Urothelium cell line (cell line): ENCODE measurements at regions not wholly inside any gene's neighbourhood (a gene's known extent, or its start where the extent isn't known, plus 50 kb on each side); places are given as distances from the start of the nearest gene placed in this dataset.

Source experiments
- DNase-seq: peaks from one replicate; pipeline ENCODE4 v3.0.0; 2011; ENCODE audit warnings: low spot score, mixed read lengths
- FAIRE-seq: peaks from 2 replicates; lab custom pipeline; 2011; peaks lifted over from hg19 to GRCh38; lab: Jason Lieb, UNC

GRCh38 chr17:13243585-13243984 is 225.8 kb upstream of the ELAC2 start:
- no peak for FAIRE-seq
- DNase-seq = no peak

DNA sequence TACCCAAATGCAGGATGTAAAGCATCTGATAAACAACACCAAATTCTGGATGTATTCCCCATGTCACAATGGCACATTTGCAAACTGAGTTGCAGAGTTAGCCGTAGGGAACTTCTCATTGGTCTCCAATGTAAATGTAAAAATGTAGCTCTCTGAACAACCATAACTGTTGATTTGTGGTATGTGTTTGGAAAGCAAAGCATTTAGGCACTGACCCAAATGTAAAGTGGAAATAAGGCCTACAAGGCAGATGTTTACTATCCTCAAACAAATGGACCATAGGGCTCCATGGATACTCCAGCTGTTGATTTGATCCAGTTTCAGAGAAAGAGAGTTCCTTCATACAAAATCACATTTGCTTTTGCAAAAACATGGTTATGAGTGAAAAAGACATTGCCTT is 223.0 kb upstream of the ELAC2 start:
- FAIRE-seq (no peak), DNase-seq (no peak)

DNA sequence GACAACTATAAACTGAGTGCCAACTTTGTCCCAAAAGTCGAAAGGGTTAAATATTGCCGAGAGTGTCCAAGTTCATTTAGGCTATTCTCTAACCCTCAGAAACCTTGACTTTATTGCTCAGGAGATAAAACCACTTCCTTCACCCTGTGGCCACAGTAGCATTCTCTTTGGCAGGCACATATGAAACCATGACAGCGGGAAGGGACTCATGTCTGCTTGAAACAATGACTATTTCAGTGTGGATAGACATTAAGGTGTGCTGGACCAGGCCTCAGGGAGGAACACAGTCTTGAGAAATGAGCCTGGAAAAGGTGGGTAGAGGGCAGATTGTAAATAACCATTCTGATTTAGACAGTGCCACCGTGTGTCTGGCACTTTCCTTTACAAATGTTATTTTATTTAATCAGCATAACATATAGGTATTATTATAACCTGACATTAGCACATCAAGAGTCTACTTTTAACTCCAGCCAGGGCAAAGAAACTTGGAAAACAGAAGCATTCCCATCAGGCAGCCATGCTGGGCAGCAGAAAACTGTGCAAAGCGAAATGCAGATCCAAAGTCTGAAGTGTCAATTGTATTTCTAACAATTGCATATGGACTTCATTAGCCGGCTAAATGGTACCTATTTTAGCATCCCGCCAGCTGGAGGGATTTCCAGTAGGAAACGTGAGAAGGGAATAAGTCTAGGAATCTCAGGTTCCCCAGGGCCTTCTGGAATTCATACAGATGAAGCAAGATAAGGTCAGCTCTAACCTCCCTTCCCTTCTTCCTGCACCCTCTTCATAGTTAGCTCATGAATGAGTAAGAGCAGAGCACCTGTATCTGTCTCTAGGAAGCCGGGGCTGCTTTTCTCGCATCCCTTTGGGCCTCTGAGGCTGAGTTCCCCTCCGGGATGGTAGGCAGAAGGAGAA is 212.8 kb upstream of the ELAC2 start:
- FAIRE-seq (no peak), DNase-seq (peak; percentile 3)

GRCh38 chr17:13228225-13228624 is 210.4 kb upstream of the ELAC2 start:
- DNase-seq (no peak), FAIRE-seq (no peak)

DNA sequence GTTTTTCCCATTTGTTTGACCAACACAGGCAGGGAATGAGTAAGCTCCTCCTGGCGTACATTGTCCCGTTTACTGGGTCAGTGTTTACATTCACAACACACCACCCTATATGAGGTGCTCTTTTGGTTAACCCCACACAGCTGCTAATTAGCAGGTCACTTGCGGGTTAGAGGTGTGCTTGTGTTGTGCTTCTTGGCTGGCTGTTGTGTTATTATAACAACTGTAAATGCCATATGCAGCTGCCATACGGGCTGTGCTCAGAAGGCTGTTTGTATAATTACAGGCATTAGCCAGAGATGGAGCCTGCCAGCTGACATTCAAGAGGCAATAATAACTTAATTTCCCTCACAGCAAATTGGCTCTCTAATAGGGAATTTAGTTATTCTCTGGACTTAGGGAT is 205.1 kb upstream of the ELAC2 start:
- DNase-seq = no peak
- no peak for FAIRE-seq

GRCh38 chr17:13212860-13213259 is 195.0 kb upstream of the ELAC2 start:
- no peak for FAIRE-seq
- DNase-seq = no peak

- DNase-seq = no peak
- FAIRE-seq = no peak
Measured at GRCh38 chr17:13209081-13209480, 191.3 kb upstream of the ELAC2 start.

GRCh38 chr17:13204607-13205237 is 186.9 kb upstream of the ELAC2 start:
- FAIRE-seq (no peak), DNase-seq (no peak)

- FAIRE-seq = no peak
- no peak for DNase-seq
Measured at GRCh38 chr17:13202835-13203234, 185.0 kb upstream of the ELAC2 start.

DNA sequence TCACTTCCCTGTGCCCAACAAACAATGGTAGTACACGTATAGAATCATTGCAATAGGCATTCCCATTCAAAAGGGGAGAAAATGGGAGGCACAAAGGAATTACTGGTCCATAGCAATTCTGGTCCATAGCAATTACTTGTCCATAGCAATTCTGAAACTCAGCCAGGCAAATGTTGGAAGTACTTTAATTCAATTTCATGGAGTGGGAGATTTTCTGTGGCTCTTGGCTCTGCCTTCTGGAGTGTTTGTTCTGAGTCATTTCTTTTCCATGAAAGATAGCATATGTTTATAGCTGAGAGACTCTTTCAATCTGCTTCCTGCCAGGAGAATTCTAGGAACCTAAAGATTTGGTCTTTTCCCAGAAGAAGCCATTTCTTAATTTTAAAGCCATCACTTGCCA is 182.8 kb upstream of the ELAC2 start:
- DNase-seq (no peak), FAIRE-seq (no peak)

DNA sequence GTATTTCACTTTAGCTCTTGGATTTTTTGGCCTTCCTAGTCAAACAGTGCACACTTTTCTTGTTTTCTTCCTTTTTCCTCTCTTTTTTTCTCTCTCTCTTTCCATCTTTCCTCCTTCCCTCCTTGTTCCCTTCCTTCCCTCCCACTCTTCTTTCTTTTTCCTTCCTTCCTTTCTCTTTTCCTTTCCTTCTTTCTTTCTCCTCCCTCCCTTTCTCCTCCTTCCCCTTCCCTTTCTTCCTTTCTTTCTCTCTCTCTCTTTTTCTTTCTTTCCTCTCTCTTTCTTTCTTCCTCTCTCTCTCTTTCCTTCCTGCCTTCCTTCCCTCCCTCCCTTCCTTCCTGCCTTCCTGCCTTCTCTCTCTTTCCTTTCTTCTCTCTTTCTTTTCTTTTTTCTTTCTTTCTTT is 181.6 kb upstream of the ELAC2 start:
- FAIRE-seq = no peak
- DNase-seq = no peak

- FAIRE-seq (no peak), DNase-seq (no peak)
Measured at GRCh38 chr17:13197586-13197985, 179.8 kb upstream of the ELAC2 start.

- no peak for FAIRE-seq
- no peak for DNase-seq
Measured at GRCh38 chr17:13194887-13195286, 177.1 kb upstream of the ELAC2 start.

- FAIRE-seq = no peak
- DNase-seq = no peak
Measured at GRCh38 chr17:13182854-13183253, 165.0 kb upstream of the ELAC2 start.

- DNase-seq = no peak
- FAIRE-seq = no peak
Measured at GRCh38 chr17:13182450-13182849, 164.6 kb upstream of the ELAC2 start.

- FAIRE-seq (no peak), DNase-seq (no peak)
Measured at GRCh38 chr17:13181683-13182082, 163.9 kb upstream of the ELAC2 start.

DNA sequence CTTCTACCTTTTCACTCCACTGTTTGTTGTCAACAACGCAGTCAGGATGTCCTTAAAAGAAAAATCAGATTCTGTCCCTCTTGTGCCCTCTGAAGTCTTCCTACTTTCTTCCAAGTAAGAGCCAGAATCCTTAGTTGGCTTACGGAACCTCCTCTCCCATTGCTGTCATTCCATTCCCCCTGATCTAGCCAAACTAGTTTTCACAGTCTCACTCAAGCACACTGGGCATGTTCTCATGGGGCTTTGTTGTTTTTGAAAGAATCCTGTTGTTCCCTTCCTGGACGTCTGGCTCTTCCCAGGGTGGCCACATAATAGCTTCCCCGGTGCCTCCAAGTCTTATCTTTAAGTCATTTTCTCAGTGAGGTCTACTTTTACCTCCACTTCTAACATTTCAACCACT is 158.6 kb upstream of the ELAC2 start:
- DNase-seq (no peak), FAIRE-seq (no peak)

DNA sequence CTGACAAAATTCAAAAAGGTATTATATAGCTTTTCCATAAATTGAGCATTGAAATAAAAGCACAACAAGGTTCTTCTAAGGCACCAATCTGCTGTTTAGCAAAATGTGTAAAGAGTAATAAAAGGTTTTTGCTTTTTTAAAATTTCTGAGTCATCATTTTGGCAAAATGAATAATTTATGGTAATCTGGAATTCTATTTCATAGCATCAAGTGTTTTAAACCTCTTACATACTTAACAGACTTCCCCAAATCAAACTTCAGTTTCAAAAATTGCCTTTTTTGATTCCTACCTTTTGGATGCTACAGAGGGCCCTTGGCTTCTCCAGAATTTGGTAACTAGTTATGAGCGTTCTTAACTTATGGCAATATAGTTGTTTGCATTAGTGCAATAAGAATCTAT is 154.0 kb upstream of the ELAC2 start:
- no peak for FAIRE-seq
- DNase-seq = no peak

GRCh38 chr17:13162361-13162760 is 144.5 kb upstream of the ELAC2 start:
- DNase-seq (no peak), FAIRE-seq (no peak)

- no peak for DNase-seq
- FAIRE-seq = no peak
Measured at GRCh38 chr17:13160790-13161189, 143.0 kb upstream of the ELAC2 start.

GRCh38 chr17:13160296-13160695 is 142.5 kb upstream of the ELAC2 start:
- FAIRE-seq (no peak), DNase-seq (no peak)

DNA sequence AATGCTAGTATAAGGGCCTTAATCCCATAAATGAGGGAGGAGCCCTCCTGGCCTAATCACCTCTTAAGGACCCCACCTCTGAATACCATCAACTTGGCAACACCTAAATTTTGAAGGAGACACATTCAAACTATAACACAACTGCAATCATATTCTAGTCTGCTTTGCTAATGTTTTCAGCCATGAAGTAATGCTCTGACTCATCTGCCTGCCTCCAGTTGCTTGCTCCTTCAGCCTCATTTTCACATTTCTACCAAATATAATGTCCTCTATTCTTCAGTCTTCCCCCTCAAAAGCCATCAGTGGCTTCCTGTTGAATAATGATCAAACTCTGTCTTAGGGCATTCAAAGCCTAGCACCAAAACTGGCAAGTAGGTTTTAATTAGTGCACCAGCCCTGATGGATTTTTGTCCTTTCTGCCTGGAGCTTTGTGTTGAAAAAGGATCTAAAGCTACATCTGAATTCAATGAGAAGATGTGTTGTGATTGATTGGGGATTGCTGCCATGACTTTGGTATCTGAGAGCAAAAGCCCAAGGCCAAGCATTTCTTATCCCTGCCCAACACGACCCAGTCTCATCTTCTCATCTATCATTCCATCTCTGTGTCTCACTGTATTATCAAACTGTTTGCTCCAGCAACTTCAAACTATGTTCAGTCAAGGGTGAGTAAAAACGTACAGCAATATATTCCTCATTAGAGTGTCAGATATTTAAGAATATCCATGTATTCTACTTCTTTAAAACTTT is 140.8 kb upstream of the ELAC2 start:
- no peak for DNase-seq
- no peak for FAIRE-seq
